SKM-1 (cell line): ENCODE measurements at regions not wholly inside any gene's neighbourhood (a gene's known extent, or its start where the extent isn't known, plus 50 kb on each side); places are given as distances from the start of the nearest gene placed in this dataset.

Experiments
- DNase-seq: peaks from one replicate; lab custom pipeline; 2025; ENCODE audit not compliant: unreplicated experiment; lab: John Stamatoyannopoulos, UW

DNA sequence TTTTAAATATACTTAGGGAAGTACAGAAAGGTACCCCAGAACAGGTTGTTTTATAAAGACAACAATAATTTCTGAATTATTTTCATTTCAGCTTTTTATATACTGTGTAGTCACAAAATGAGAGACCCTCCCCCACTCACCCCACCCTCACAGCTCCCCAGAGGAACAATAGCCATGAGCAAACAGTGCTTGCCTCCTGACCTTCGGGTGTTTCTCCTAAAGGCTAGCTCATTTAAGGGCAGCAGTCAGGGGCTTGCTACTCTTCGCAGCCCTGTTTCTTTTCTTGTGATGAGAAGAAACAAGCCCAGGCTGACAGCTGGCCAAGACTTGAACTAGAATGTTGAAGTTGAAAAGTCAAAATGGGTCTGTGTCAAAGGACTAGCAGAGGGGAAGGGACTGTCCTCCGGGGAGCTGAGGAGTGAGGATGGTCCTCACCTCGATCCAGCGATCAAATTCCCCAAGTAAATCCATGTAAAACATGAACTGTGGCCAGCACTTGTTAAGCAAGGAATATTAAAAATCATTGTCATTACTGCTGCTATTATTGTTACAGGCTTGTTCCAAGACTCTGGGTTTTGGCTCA, 133.8 kb upstream of the ARHGAP5 start:
- DNase-seq = no peak

GRCh38 chr14:31943861-31944255, 133.2 kb upstream of the ARHGAP5 start:
- no peak for DNase-seq

DNA sequence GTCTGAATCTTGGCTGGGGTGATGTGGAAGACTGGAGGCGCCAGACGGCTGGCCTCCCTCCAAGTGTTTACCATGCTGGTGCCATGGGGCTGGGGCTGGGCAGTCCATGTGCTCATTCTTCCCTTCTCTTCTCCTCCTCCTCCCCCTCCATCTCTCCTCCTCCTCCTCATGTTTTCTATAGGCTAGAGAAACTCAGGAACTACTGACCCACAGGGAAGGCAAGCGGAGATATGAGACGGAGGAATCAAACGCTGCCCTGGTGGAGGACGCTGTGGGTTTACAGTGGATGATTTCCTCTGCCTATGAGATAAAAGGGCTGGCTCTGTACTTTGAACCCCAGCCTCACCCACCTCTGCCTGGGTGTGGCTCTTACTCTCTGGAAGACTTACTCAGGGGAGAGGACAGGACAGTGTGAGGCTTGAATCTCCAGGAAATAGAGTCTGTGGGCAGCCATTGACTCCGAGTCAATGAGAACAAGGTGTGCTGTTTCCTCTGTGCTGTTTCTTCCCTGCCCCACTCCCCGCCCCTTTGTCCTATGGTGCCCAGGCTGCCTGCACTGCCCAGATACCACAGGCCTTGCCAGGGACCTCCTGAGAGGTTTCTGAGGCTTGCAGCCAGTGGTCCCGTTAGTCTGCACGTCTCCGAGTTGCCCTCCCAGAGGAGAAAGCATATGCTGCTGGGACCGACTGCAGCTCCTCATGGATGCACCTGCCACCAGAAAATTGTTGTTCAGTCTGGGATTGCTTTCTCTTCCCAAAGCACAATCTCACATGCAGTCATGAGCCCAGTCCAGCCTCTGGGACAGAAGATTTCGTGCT, 132.6 kb upstream of the ARHGAP5 start:
- no peak for DNase-seq

GRCh38 chr14:31945074-31945613, 132.0 kb upstream of the ARHGAP5 start:
- DNase-seq = no peak

DNA sequence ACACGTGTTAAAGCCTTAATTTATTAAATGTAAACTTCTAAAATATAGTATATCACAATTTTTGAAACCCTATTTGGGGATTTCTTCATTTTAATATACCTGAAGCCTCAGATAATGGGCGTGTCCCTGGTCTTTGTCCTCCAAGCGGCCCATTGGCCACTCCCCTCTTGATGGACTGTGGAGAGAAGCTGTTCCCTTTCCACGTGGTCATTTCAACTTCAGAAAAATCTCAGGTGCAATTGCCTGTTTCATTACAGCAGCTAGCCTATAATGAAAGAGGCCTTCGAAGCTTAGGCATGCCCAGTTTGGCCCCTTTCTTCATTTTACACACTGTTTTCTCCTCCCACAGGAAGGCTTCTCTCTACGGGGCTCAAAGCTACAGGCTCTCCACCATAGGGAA, 131.4 kb upstream of the ARHGAP5 start:
- DNase-seq = no peak

DNA sequence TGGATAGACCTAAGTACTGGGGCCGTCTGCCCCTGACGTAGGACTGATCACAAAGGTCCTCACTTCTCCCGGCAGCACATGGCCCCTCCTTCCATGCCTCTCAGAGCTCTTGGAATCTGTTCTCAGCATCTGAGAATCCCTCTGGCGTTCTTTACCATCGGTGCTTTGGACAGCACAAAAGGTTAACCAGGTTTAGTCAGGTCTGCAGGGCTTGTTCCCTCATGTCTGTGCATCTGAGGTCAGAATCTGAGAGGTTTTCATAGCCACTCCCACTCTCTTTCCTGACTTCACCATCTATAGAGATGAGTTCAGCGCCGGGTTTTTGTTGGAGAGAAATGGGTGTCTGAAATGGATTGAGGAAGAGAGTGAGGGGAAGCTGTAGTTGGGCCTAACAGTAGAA, 130.0 kb upstream of the ARHGAP5 start:
- DNase-seq = no peak

- no peak for DNase-seq
Measured at GRCh38 chr14:31947680-31948595, 129.2 kb upstream of the ARHGAP5 start.

DNA sequence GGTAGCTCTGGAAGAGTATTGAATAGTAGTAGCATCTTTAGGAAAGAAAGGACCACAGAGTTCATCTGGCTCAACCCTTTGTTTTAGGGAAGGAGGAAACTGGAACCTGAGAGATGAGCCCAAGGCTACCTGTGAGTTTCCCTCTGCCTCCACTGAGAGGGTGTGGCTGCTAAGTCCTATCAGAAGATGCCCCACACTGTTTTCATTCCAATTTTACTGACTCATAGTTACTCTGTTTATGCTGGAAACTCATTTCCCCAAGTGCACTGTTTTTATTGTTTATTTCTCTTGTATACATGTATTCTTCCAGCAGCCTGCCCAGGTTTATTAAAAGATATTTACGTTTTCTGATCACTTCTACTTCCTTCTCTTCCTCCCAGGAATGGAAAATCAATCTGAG, 127.4 kb upstream of the ARHGAP5 start:
- DNase-seq = no peak

- DNase-seq = no peak
Measured at GRCh38 chr14:31950331-31950730, 126.8 kb upstream of the ARHGAP5 start.

DNA sequence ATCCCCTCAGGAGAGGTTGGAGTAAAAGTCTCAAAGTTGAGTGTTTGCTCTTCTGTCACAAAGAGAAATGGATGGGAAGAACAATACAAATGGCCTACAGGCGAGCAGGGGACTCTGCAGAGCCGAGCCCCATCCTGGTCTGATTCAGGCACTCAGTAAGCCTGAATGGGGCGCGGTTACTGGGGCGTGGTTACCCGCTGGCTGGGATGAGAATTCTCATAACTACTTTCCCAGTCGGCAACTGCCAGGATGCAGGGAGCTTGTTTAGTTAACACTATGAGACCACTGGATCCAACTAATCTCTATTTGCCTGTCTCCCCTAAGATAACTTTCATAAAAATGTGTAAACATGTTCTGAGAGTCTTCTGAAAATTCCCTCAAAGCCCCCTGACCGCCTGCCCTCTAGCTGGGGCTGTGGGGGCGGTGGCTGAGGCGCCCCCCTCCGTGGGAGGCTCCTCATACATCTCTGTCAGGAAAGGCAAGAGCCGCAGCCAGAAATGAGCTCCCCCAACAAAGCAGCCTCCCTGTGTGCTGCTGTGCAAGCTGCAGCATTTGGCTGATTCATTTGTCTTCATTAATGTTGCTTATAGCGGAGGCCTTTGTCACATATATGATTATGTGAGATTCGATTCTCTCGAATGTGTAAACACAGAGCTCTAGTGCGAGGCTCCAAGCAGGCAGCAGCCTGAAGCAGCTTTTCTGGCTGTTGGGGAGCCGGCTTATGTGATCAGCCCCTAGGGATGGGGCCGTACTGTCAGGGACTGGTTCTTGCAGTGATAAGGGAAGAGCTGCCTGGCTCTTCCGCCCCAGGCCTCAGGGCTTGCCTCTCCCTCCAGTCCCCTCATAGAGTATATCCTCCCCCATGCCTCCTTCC, 126.1 kb upstream of the ARHGAP5 start:
- no peak for DNase-seq

DNA sequence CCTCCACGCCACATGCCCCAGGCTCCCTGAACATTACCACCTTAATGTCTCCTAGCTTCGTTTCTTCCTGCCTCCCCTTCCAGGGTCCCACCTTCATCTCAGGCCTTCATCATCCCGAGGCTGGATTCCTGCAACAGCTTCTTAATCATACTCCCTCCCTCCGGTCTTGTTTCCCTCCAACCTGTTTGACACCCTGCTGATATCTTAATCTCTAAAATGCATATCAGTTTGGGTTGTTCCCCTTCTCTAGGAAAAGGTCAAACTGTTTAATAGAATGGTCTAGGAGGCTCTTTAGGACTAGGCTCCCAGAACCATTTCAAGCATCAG, 125.5 kb upstream of the ARHGAP5 start:
- DNase-seq = no peak

- DNase-seq = no peak
Measured at GRCh38 chr14:31952573-31952972, 124.5 kb upstream of the ARHGAP5 start.

DNA sequence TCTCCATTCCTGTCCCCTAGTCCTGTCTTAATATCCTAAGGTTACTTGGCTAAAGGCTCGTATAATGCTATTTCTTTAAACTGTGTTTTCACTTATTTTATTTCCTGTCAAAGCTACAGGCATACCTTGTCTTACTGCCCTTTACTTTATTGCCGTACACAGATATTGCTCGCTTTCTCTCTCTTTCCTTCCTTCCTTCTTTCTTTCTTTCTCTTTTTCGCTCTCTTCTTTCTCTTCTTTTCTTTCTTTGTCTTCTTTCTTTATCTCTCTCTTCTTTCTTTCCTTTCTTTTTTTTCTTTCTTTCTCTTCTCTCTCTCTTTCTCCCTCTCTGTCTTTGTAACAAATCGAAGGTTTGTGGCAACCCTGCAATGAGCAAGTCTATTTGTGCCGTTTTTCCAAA, 123.9 kb upstream of the ARHGAP5 start:
- DNase-seq = no peak

DNA sequence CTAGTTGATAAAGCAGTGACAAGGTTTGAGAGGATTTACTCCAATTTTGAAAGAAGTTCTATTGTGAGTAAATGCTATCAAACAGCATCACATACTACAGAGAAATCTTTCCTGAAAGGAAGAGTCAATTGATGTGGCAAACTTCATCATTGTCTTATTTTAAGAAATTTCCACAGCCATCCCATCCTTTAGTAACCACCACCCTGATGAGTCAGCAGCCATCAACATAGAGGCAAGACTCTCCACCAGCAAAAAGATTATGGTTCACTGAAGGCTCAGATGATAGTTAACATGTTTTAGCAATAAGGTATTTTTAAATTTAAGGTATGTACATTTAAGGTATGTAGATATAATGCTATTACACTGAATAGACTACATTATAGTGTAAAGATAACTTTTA, 122.1 kb upstream of the ARHGAP5 start:
- no peak for DNase-seq

- DNase-seq = no peak
Measured at GRCh38 chr14:31955936-31956579, 121.0 kb upstream of the ARHGAP5 start.

DNA sequence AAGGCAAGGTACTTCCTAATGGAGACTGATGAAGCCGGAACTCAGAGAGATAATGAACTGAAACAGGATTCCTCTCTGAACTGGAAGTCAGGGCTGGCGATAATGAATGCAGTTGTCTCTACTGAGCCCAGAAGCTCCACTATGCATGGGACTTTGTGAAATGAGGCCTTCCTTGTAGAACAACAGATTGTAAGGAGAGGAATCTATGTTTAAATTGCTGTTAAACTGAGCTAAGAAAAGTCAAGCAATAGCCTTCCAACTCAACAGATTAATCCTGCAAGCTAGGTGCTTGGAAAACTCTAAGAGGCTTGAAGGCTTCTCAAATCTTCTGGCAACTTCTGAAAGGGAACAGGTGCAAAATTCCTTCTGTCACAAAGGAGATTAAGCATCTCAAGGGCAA, 119.5 kb upstream of the ARHGAP5 start:
- DNase-seq = no peak

DNA sequence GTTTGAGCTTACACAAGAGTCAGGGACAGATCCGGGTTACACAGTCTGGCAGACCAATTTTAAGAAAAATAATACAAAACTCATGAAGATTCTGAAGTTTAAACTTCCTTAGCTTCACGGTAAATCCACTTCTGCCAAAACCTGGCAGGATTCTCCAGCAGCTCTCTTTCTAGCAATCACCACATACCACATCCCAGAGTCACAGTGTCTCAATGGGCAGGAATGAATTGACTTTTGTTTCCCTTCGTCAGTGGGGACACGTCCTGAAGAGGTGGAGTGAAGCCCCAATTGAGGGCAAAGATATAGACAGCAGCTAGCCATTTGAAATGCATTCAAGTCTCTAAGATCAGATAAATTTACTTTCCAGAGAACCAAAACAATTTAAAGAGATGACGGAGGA, 117.1 kb upstream of the ARHGAP5 start:
- DNase-seq = no peak

DNA sequence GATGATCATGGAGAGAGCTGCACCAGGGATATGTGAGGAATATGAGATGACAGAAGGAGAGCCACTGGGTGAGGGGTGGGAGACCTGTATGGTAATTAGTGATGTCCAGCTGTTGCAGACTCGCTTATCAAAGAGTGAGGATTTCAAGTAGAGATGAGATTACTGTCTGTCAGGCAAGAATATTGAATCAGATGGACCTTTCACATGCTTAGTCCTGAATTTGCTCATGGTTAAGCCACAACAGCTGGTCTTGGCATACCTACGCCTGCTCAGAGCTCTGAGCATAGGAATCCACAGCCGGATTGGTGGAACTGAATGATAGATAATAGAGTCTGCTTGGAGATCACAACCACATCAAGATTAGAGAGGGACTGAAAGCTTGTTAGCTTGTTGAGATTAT, 115.2 kb upstream of the ARHGAP5 start:
- no peak for DNase-seq

- DNase-seq = no peak
Measured at GRCh38 chr14:31962920-31963319, 114.2 kb upstream of the ARHGAP5 start.

GRCh38 chr14:31963587-31963986, 113.5 kb upstream of the ARHGAP5 start:
- DNase-seq = no peak
